ENCODE measurements at regions not wholly inside any gene's neighbourhood (a gene's known extent, or its start where the extent isn't known, plus 50 kb on each side); places are given as distances from the start of the nearest gene placed in this dataset.
"Not testable (repeated sequence)": the region's sequence is repeated elsewhere in the genome, so short reads cannot be mapped to it uniquely, and the experiment has no call there.

DNA sequence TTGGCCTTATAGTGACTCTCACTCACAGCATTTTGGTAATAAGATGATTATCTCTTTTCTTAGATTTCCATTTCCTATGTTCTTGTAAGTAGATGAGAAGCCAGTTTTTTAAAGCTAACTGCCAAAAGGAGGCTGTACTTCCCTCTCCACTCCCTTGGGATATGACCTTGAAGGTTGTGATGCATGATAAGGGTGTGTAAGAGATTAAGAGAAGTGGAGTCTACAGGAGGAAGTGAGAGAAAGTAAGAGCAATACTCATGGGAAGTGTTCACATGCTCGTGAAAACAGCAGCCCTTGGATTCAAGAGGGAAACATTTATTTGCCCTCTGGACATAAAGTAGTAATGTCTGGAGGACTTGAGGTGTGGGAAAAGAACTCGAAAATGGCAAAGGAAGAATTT is 171.5 kb downstream of the EVA1A start:
- no peak for DNase-seq (ENCODE audit: low read depth in 2 of 2)

DNA sequence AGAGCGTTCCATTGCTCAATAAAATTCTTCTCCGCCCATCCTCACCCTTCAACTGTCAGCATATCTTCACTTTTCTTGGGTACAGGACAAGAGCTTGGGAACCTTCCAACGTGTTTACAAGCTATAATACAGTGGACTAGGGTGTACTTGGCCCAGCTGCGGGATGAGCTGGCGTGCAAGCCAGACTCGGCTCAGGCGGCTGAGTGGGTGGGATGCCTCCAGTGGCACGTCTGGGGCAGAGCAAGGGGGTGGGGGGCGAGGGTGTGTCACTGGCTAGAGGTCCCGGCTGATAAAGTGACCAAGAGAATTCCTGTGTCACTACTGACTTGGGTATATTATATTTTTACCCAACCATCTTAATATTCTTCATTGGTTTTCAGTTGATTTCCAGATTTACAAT is 179.7 kb downstream of the EVA1A start:
- DNase-seq (ENCODE audit: low read depth in 2 of 2): no peak

DNA sequence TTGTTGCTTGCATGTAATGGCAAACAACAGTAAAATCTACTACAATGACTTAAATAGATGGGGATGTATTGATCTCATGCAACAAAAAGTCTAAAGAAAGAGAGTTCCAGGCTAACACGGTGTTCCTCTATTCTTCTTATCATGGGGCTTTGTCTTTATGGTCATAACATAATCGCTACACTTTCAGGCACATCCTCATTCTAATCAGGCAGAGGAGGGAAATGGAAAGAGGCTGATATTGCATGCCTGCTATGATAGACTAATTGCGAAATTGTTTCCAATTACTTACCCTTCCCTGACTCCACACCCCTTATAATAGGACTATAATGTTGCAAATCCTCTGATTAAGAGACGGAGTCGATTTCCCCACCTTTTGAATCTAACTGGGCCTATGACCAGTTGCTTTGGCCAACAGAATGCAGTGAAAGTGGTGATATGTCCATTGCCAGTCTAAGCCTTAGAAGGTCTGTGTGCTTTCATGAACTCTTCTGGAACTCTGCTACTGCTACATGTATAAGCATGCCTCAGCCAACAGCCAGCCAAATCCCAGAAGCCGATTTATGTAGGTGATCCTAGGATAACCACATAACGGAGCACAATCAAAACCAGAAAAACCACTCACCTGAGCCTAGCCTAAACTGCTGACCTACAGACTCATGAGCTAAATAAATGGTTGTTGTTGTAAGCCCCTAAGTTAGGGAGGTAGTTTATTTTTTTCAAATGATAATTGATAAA is 180.3 kb upstream of the TACR1 start:
- DNase-seq (ENCODE audit: low read depth in 2 of 2): no peak

DNA sequence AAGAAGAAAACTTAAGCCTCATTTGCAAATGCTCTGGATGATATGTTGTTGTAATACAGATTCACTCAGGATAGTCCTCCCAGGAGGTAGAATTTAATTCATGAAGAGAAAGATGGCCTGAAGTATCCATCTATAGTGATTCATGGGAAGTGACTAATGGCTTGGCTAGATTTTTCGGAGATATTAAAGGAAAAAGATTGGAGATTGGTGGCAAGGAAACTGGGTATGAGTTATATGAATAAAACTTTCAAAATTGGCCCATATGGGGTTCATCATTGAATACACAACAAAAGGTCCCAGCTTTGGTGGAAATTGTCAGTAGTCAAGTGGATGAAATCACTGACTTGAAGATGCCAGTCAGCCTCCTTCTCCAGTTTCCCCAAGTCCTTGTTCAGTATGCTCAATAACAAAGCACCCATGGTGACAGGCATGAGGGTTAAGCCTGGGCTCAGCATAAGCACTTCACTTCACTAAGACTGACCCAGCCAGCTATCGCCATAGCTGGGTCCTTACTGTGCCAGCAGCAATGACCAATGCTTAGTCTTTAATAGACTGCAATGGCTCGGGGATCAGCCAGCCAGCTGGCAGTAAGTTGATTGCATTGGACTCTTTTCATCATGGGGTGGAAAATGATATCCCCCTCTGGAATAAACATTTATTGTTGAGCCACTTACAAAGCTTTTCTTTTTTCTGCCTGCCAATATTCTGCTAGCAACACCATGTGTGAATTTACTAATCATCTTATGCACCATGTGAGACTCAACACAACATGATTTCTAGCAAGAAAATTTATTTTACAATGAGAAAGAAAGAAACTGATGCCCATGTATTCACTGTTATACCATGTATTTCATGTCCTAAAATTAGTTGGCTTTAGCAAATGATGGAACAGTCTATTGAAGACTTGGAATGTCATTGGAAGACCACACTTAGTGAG is 176.6 kb upstream of the TACR1 start:
- DNase-seq (ENCODE audit: low read depth in 2 of 2): peak in 1 of 2 experiments; percentile 12

DNA sequence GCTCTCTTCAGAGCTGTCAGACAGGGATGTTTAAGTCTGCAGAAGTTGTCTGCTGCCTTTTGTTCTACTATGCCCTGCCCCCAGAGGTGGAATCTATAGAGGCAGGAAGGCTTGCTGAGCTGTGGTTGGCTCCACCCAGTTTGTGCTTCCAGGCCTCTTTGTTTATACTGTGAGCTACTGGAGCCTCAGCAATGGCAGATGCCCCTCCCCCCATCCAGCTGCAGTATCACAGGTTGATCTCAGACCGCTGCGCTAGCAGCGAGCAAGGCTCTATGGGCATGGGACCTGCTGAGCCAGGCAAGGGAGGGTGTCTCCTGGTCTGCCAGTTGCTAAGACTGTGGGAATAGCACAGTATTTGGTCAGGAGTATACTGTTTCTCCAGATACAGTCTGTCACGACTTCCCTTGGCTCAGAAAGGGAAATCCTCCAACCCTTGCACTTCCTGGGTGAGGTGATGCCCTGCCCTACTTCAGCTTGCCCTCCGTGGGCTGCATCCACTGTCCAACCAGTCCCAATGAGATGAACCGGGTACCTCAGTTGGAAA is 175.2 kb upstream of the TACR1 start:
- not testable (repeated sequence) for DNase-seq (ENCODE audit: low read depth in 2 of 2)

GRCh38 chr2:75367401-75367800 is 168.1 kb upstream of the TACR1 start:
- no peak for DNase-seq (ENCODE audit: low read depth in 2 of 2)

GRCh38 chr2:75361486-75361885 is 162.2 kb upstream of the TACR1 start:
- no peak for DNase-seq (ENCODE audit: low read depth in 2 of 2)

DNA sequence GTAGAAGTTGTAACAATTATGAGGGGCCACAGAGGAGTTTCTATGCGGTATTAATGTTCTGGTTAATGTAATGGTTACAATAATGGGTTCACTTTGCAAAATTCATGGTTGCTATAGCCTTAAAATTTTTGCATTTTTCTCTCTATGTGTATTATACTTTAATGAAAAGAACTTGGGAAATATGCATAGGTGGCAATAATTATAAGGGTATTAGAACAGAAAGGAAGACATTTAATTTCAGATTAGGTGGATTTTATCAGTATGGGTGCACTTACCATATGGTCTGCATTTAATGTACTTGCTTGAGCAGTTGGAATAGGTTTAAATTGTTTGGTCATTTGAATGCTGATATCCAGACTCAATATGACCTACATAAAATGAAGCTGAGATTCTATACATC is 161.6 kb upstream of the TACR1 start:
- DNase-seq (ENCODE audit: low read depth in 2 of 2): no peak

DNA sequence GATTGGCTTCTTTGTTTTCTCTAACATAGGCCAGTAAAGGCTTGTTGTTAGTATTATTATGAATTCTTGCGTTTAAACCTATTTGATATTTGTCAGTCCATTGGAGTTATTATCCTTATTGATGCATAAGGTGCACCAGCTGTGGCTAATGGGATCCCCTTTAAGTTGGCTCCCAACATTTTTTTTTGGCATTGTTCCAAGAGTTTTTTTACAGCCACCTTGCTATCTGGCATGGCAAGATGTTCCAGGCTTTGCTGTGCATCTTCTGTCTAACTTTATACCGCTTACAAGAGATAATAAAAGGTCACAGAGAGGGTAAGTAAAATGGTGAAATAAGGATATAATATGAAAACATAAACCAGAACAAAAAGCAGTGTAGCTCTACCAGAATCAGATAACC is 157.5 kb upstream of the TACR1 start:
- no peak for DNase-seq (ENCODE audit: low read depth in 2 of 2)

GRCh38 chr2:75353131-75353530 is 153.8 kb upstream of the TACR1 start:
- no peak for DNase-seq (ENCODE audit: low read depth in 2 of 2)

- no peak for DNase-seq (ENCODE audit: low read depth in 2 of 2)
Measured at GRCh38 chr2:75348307-75348706, 149.0 kb upstream of the TACR1 start.

- no peak for DNase-seq (ENCODE audit: low read depth in 2 of 2)
Measured at GRCh38 chr2:75344146-75344545, 144.8 kb upstream of the TACR1 start.

- DNase-seq (ENCODE audit: low read depth in 2 of 2): no peak
Measured at GRCh38 chr2:75342504-75343175, 143.3 kb upstream of the TACR1 start.

DNA sequence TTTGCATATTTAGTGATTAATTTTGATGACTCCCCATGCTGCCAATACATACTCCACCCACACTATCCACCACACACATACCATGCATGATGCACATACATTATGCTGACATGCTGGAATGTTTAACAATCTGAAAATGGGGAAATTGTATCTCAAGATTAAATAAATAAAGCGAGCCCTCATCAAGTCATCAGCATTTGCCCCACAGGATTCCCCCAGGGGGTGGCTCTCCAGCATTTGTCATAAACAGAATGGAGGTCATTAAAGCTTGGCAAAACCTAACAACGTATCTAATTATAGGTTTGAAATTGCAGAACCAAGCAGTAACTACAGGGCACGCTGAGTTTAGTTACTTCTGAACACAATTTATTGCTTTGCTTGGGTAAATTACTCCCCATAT is 141.2 kb upstream of the TACR1 start:
- DNase-seq (ENCODE audit: low read depth in 2 of 2): peak; percentile 27 to 44

DNA sequence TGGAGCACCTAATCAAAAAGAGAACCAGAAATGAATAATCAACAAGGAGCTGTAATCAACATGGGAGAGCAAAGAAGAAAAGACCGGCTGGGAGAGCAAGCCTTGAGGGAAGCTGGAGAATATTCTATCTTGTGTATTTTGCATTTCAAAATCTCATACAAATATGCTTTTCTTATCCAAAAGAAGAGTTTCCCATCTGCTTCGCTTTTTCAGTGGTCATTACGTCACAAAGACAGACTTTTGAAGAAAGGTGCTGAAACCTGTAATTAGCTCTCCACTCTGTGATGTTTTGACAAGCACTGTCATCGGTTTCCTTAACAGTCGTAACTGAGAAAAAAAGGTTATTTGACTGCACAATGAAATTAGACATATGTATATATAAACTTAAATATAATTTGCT is 139.1 kb upstream of the TACR1 start:
- DNase-seq (ENCODE audit: low read depth in 2 of 2): no peak

DNA sequence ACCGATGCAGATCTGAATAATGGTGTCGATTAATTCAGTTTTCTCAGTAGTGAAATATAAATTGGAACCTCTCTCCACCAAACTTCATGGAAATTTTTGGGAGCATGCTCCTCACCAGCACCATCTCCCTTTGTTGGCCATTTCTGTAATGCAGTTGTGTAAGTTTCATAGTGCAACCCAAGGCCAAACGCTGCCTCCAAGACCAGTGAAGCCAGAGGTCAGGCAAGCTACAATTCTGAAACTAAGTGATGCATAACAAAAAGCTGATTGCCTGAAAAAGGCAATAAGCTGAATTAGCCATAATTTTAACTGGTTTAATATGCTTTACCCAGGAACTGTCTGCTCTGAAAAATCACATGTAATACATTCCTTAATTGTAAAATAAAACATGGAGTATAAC is 138.3 kb upstream of the TACR1 start:
- DNase-seq (ENCODE audit: low read depth in 2 of 2): no peak

- DNase-seq (ENCODE audit: low read depth in 2 of 2): no peak
Measured at GRCh38 chr2:75337016-75337415, 137.7 kb upstream of the TACR1 start.

DNA sequence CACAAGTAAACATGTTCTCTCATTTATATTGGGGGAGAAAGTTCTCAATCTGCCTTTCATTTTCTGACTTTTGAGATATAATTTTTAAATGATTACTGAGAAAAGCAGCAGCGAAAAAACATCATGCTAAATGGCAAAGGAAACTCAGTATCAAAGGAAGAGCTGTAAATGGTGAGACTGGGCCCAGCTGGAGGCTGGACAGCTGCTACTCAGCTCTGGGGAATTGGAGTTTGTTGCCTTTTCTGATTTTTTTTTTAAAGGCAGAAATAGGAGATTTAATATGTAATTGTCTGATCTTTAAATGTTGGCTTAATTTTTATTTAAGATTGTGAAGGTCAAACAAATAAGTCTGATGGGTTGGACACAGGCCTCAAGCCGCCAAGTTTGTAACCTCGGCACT is 137.1 kb upstream of the TACR1 start:
- DNase-seq (ENCODE audit: low read depth in 2 of 2): no peak

GRCh38 chr2:75334076-75334475 is 134.8 kb upstream of the TACR1 start:
- no peak for DNase-seq (ENCODE audit: low read depth in 2 of 2)

- no peak for DNase-seq (ENCODE audit: low read depth in 2 of 2)
Measured at GRCh38 chr2:75333646-75334045, 134.3 kb upstream of the TACR1 start.

GRCh38 chr2:75328156-75328555 is 128.8 kb upstream of the TACR1 start:
- no peak for DNase-seq (ENCODE audit: low read depth in 2 of 2)

DNA sequence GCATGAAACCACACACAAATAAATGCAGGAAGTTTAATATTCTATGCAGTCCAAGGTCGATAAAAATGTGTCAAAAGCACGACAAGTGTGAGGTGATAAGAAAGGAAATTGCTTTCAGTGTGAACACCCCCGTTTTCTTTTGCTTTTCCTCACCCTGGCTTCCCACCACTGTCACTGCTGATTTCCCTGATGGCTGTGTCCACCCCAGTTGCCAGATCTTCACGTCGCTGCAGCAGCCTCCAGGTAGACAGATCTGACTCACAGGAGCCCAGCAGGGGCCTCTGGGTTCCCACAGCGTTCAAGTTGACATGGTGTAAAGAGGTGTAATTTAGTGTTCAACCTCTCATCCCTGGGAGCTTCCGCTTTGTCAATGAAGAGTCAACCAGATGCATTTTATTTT is 128.0 kb upstream of the TACR1 start:
- DNase-seq (ENCODE audit: low read depth in 2 of 2): no peak

Data from fibroblast of skin of left biceps (primary cell).